Breast epithelium (tissue), 4 donors: ENCODE measurements at regions not wholly inside any gene's neighbourhood (a gene's known extent, or its start where the extent isn't known, plus 50 kb on each side); places are given as distances from the start of the nearest gene placed in this dataset.
"Not testable (repeated sequence)": the region's sequence is repeated elsewhere in the genome, so short reads cannot be mapped to it uniquely, and the experiment has no call there.

Source experiments
- DNase-seq, 2 donors: peaks; one replicate each; pipeline ENCODE4 v3.0.0-alpha.2; 2019; ENCODE audit warnings: low spot score in 2 of 2
- H3K27ac ChIP-seq, 2 donors: fragments of 200-600 bp; sonication (generic) in 1 of 2; one replicate each; pipeline ENCODE4 v1.5.1; 2016 to 2019; ENCODE audit warnings: mild to moderate bottlenecking in 1 of 2
- H3K27me3 ChIP-seq, 2 donors: fragments of 200-600 bp; sonication (generic) in 1 of 2; one replicate each; pipeline versions ENCODE4 v1.5.1 to v1.6.0; 2017 to 2019; ENCODE audit warnings: control low read depth in 1 of 2, mild to moderate bottlenecking in 1 of 2
- H3K36me3 ChIP-seq: fragments of 200-600 bp; one replicate; pipeline ENCODE4 v1.5.1; 2019
- H3K4me1 ChIP-seq, 2 donors: fragments of 200-600 bp; sonication (generic); one replicate each; pipeline ENCODE4 v1.5.1; 2016 to 2019; ENCODE audit warnings: control low read depth in 1 of 2
- H3K4me3 ChIP-seq, 3 donors: fragments of 200-600 bp; sonication (generic); 1 replicate in 2 of 3; 2 replicates in 1 of 3; pipeline ENCODE4 v1.5.1; 2016 to 2019; ENCODE audit warnings: mild to moderate bottlenecking in 3 of 3, moderate library complexity in 2 of 3
- H3K9me3 ChIP-seq, 2 donors: fragments of 200-600 bp; sonication (generic) in 1 of 2; one replicate each; pipeline ENCODE4 v1.5.1; 2016 to 2019; ENCODE audit warnings: control low read depth in 1 of 2
- POLR2A ChIP-seq: fragments of 450-650 bp; IDR thresholded peaks from one replicate; pipeline ENCODE4 v1.6.1; 2016; ENCODE audit warnings: antibody characterized with exemption, mild to moderate bottlenecking, moderate library complexity
- POLR2AphosphoS5 ChIP-seq, 3 donors: sonication (generic); formaldehyde crosslinking; IDR thresholded peaks; one replicate each; pipeline ENCODE4 v1.6.1; 2017; ENCODE audit warnings: antibody characterized with exemption in 3 of 3
- intact Hi-C: fragments of 100-400 bp; cut with DNase I; formaldehyde crosslinking; loops from one replicate; pipeline ENCODE4 v1.15.1; 2023; ENCODE audit warnings: low total_unique reads
- TF ChIP-seq, protein P1 (sequence below), 3 donors: fragments of 450-650 bp; IDR thresholded peaks; one replicate each; pipeline ENCODE4 v1.5.1; 2016 to 2017; ENCODE audit warnings: antibody characterized with exemption in 3 of 3, mild to moderate bottlenecking in 3 of 3, moderate library complexity in 3 of 3

DNA sequence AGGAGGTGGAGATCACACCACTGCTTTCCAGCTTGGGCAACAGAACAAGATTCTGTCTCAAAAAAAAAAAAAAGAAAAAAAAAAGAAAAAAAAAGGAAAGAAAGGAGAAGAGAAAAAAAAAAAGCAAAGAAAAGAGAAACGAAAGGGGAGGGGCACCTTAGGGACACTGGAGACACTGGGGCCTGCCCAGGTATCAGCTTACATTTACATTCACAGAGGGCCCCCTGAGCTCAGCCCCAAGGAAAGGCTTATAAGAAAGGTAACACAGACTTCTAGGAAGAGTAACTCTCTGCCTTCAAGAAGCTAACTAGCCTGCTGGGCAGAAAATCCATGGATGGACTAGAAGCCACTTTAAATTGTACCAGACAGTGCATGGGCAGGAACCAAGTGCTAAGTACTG is 108.8 kb downstream of the NPY start:
- intact Hi-C loops = no loop called here
- H3K9me3 ChIP-seq = no peaks in the 10 kb centered on the region
- no peak for DNase-seq
- no peak overlapping the region for H3K4me3 ChIP-seq
- no peaks in the 10 kb centered on the region for H3K4me1 ChIP-seq
- no peaks in the 10 kb centered on the region for H3K27me3 ChIP-seq
- no peak overlapping the region for H3K27ac ChIP-seq
- H3K36me3 ChIP-seq = no peaks in the 10 kb centered on the region
- no peak for TF ChIP-seq POLR2AphosphoS5 (IDR thresholded peaks at IDR 0.05)
- TF ChIP-seq, protein P1, sequence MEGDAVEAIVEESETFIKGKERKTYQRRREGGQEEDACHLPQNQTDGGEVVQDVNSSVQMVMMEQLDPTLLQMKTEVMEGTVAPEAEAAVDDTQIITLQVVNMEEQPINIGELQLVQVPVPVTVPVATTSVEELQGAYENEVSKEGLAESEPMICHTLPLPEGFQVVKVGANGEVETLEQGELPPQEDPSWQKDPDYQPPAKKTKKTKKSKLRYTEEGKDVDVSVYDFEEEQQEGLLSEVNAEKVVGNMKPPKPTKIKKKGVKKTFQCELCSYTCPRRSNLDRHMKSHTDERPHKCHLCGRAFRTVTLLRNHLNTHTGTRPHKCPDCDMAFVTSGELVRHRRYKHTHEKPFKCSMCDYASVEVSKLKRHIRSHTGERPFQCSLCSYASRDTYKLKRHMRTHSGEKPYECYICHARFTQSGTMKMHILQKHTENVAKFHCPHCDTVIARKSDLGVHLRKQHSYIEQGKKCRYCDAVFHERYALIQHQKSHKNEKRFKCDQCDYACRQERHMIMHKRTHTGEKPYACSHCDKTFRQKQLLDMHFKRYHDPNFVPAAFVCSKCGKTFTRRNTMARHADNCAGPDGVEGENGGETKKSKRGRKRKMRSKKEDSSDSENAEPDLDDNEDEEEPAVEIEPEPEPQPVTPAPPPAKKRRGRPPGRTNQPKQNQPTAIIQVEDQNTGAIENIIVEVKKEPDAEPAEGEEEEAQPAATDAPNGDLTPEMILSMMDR (IDR thresholded peaks at IDR 0.05) = no peak
- TF ChIP-seq POLR2A = no peak

DNA sequence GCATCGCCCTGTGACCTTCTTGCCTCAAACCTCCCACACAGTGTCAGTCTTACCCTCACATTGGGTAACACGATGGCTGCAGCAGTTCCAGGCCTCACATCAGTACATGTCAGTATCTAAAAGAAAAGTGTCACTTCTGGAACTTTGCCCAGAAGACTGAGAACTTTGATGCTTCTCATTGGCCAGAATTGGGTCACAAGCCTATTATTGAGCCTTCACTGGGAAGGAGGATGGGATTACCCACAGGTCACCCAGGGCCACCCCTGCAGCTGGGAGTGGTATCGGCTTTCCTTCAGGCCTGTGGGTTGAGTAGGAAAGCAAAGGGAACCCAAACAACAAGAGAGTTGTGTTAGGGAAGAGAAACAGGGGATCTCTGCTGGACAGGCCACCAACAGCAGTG is 111.5 kb downstream of the NPY start:
- DNase-seq = no peak
- TF ChIP-seq, protein P1 (IDR thresholded peaks at IDR 0.05) = no peak
- TF ChIP-seq POLR2A (no peak), POLR2AphosphoS5 (IDR thresholded peaks at IDR 0.05) (no peak)
- Histone ChIP-seq H3K27ac (no peak overlapping the region), H3K27me3 (no peaks in the 10 kb centered on the region), H3K4me1 (no peaks in the 10 kb centered on the region), H3K9me3 (no peaks in the 10 kb centered on the region), H3K36me3 (no peaks in the 10 kb centered on the region), H3K4me3 (no peak overlapping the region)
- intact Hi-C loops = no loop called here

DNA sequence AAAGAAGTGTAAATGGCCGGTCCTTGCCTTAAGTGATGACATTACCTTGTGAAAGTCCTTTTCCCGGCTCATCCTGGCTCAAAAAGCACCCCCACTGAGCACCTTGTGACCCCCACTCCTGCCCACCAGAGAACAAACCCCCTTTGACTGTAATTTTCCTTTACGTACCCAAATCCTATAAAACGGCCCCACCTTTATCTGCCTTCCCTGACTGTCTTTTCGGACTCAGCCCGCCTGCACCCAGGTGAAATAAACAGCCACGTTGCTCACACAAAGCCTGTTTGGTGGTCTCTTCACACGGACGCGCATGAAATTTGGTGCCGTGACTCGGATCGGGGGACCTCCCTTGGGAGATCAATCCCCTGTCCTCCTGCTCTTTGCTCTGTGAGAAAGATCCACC is 112.4 kb downstream of the NPY start:
- H3K4me1 ChIP-seq, DNase-seq, H3K27me3 ChIP-seq, H3K9me3 ChIP-seq, H3K36me3 ChIP-seq, H3K27ac ChIP-seq, intact Hi-C loops, H3K4me3 ChIP-seq: not testable (repeated sequence)

DNA sequence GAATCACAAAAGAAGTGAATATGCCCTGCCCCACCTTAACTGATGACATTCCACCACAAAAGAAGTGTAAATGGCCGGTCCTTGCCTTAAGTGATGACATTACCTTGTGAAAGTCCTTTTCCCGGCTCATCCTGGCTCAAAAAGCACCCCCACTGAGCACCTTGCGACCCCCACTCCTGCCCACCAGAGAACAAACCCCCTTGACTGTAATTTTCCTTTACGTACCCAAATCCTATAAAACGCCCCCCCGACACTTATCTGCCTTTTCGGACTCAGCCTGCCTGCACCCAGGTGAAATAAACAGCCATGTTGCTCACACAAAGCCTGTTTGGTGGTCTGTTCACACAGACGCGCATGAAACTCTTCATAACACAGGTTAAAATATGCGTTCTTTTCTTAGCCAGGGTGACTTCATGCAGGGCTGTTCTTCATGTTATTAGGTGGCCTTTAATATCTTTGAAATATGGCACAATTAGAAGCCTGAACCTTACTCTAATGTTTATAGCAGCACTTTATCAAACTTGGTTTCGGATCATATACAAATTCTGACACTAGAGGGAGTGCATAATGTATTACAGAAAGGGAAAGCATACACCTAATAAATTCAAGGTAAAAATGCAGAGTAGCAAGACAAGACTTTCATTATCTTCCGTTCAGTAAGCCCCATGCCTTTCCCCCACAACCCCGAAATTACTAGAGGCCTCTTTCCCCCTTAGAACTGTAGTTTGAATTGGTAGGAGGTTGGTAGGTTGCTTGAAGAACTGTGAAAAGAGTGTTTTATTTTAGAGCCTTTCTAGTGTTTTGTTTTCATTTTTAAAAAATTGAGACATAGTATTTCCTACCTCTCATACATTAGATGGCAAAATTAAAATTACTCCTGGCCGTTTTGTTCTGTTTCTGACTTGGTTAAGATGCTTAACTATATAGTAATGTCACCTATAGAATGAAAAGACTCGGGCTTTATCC is 117.9 kb downstream of the NPY start:
- Histone ChIP-seq H3K36me3 (no peaks in the 10 kb centered on the region), H3K4me1 (no peaks in the 10 kb centered on the region), H3K4me3 (peak overlapping the region in 1 of 3 donors; percentile 21), H3K27me3 (no peaks in the 10 kb centered on the region), H3K9me3 (no peaks in the 10 kb centered on the region), H3K27ac (no peak overlapping the region)
- intact Hi-C loops = no loop called here
- no peak for TF ChIP-seq POLR2A
- no peak for TF ChIP-seq POLR2AphosphoS5 (IDR thresholded peaks at IDR 0.05)
- TF ChIP-seq, protein P1 (IDR thresholded peaks at IDR 0.05) = peak; percentile 26 to 46 (median 37)
- no peak for DNase-seq

DNA sequence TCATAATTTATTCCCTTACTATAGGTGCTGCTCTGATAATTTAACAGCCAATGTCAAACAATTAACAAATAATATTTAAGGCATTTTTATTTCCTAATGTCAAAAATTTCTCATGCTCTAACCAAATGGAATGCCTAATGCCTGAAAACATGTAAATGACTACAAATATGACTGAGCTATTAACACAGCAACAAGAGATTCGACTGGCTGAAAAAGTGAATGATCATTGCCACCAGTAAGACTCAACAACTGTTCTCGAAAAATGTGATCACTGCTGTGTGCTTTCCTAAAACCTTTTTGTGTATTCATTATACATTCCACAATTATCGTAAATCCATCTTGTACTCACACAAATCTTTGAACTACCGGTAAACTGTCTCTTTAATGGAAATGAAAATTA is 118.7 kb downstream of the NPY start:
- no peak for TF ChIP-seq POLR2AphosphoS5 (IDR thresholded peaks at IDR 0.05)
- TF ChIP-seq POLR2A = no peak
- TF ChIP-seq, protein P1 (IDR thresholded peaks at IDR 0.05) = no peak
- intact Hi-C loops = no loop called here
- Histone ChIP-seq H3K27ac (no peak overlapping the region), H3K4me3 (no peak overlapping the region), H3K4me1 (no peaks in the 10 kb centered on the region), H3K9me3 (no peaks in the 10 kb centered on the region), H3K36me3 (no peaks in the 10 kb centered on the region), H3K27me3 (no peaks in the 10 kb centered on the region)
- DNase-seq = no peak
